Testis (tissue), 2 donors: ENCODE measurements at regions not wholly inside any gene's neighbourhood (a gene's known extent, or its start where the extent isn't known, plus 50 kb on each side); places are given as distances from the start of the nearest gene placed in this dataset.

ENCODE experiments used
- DNase-seq: peaks from one replicate; pipeline ENCODE4 v3.0.0-alpha.2; 2019
- H3K27ac ChIP-seq, 2 donors: fragments of 200-600 bp; sonication (generic); one replicate each; pipeline ENCODE4 v1.5.1; 2019
- H3K27me3 ChIP-seq: fragments of 200-600 bp; sonication (generic); one replicate; pipeline ENCODE4 v1.5.1; 2019
- H3K36me3 ChIP-seq: fragments of 200-600 bp; sonication (generic); one replicate; pipeline ENCODE4 v1.5.1; 2017; ENCODE audit warnings: low read depth; ENCODE audit errors: missing control alignments
- H3K4me1 ChIP-seq: fragments of 200-600 bp; sonication (generic); one replicate; pipeline ENCODE4 v1.5.1; 2019
- H3K4me3 ChIP-seq, 2 donors: fragments of 200-600 bp; sonication (generic); one replicate each; pipeline ENCODE4 v1.5.1; 2017 to 2019
- H3K9me3 ChIP-seq: fragments of 200-600 bp; sonication (generic); one replicate; pipeline ENCODE4 v1.5.1; 2017
- CTCF ChIP-seq, 3 experiments: fragments of 450-650 bp in 2 of 3; fragments of 200-600 bp in 1 of 3; sonication (generic) in 1 of 3; IDR thresholded peaks; one replicate each; pipeline ENCODE4 v1.5.1; 2016 to 2019; ENCODE audit warnings: antibody characterized with exemption in 3 of 3, mild to moderate bottlenecking in 2 of 3, moderate library complexity in 1 of 3
- POLR2A ChIP-seq: fragments of 450-650 bp; IDR thresholded peaks from one replicate; pipeline ENCODE4 v1.6.1; 2017; ENCODE audit warnings: antibody characterized with exemption, mild to moderate bottlenecking, moderate library complexity
- WGBS, 2 donors: methylation state at CpG; one replicate each; pipeline ENCODE4 v1.1.5; 2018; 5-methylcytosine and 5-hydroxymethylcytosine counted together
- intact Hi-C: fragments of 100-400 bp; cut with DNase I; formaldehyde crosslinking; loops from one replicate; pipeline ENCODE4 v1.15.1; 2023; ENCODE audit warnings: low total_unique reads

GRCh38 chr5:165349735-165350134 is 1844.3 kb downstream of the MAT2B start:
- no peak for TF ChIP-seq CTCF (IDR thresholded peaks at IDR 0.05)
- no peak for TF ChIP-seq POLR2A
- Histone ChIP-seq H3K4me1 (no peaks in the 10 kb centered on the region), H3K27ac (no peak overlapping the region), H3K4me3 (no peak overlapping the region), H3K27me3 (no peaks in the 10 kb centered on the region), H3K9me3 (no peaks in the 10 kb centered on the region), H3K36me3 (no peaks in the 10 kb centered on the region)
- intact Hi-C loops: no loop called here
- 61 to 83% methylated on average over 1 of the region's 1 CpG for WGBS, 2 donors
- DNase-seq: no peak

GRCh38 chr5:165351342-165351741 is 1845.9 kb downstream of the MAT2B start:
- TF ChIP-seq CTCF (IDR thresholded peaks at IDR 0.05) (no peak), POLR2A (no peak)
- Histone ChIP-seq H3K4me3 (no peak overlapping the region), H3K4me1 (no peaks in the 10 kb centered on the region), H3K36me3 (no peaks in the 10 kb centered on the region), H3K27ac (no peak overlapping the region), H3K27me3 (no peaks in the 10 kb centered on the region), H3K9me3 (no peaks in the 10 kb centered on the region)
- intact Hi-C loops: no loop called here
- 65 to 73% methylated on average over 5 of the region's 5 CpGs for WGBS, 2 donors
- DNase-seq: no peak

- Histone ChIP-seq H3K4me1 (no peaks in the 10 kb centered on the region), H3K9me3 (no peaks in the 10 kb centered on the region), H3K36me3 (no peaks in the 10 kb centered on the region), H3K4me3 (no peak overlapping the region), H3K27me3 (no peaks in the 10 kb centered on the region), H3K27ac (no peak overlapping the region)
- 54 to 67% methylated on average over 4 of the region's 4 CpGs for WGBS, 2 donors
- no peak for DNase-seq
- intact Hi-C loops: no loop called here
- TF ChIP-seq CTCF (IDR thresholded peaks at IDR 0.05): no peak
- TF ChIP-seq POLR2A: no peak
These were observed 1854.9 kb downstream of the MAT2B start for GRCh38 chr5:165360366-165360765.

- Histone ChIP-seq H3K4me3 (no peak overlapping the region), H3K9me3 (no peaks in the 10 kb centered on the region), H3K27me3 (no peaks in the 10 kb centered on the region), H3K27ac (no peak overlapping the region), H3K36me3 (no peaks in the 10 kb centered on the region), H3K4me1 (no peaks in the 10 kb centered on the region)
- no peak for DNase-seq
- WGBS, 2 donors: 81 to 90% methylated on average over 9 of the region's 9 CpGs
- no peak for TF ChIP-seq CTCF (IDR thresholded peaks at IDR 0.05)
- TF ChIP-seq POLR2A: no peak
- intact Hi-C loops: no loop called here
These were observed 1855.5 kb downstream of the MAT2B start for GRCh38 chr5:165360784-165361542.

GRCh38 chr5:165370233-165370632 is 1864.8 kb downstream of the MAT2B start:
- intact Hi-C loops: no loop called here
- H3K4me3 ChIP-seq: no peak overlapping the region
- H3K9me3 ChIP-seq: no peaks in the 10 kb centered on the region
- no peaks in the 10 kb centered on the region for H3K36me3 ChIP-seq
- TF ChIP-seq POLR2A (no peak), CTCF (IDR thresholded peaks at IDR 0.05) (no peak)
- no peaks in the 10 kb centered on the region for H3K4me1 ChIP-seq
- no peak overlapping the region for H3K27ac ChIP-seq
- H3K27me3 ChIP-seq: no peaks in the 10 kb centered on the region
- no peak for DNase-seq
- whole genome bisulfite sequencing, 2 donors: 85 to 94% methylated on average over 4 of the region's 4 CpGs
